ENCODE measurements at regions not wholly inside any gene's neighbourhood (a gene's known extent, or its start where the extent isn't known, plus 50 kb on each side); places are given as distances from the start of the nearest gene placed in this dataset.

- no peaks in the 10 kb centered on the region for H3K4me1 ChIP-seq (ENCODE audit: low read depth)
- no peaks in the 10 kb centered on the region for H3K9me3 ChIP-seq (ENCODE audit: low read depth)
- no peak overlapping the region for H3K27ac ChIP-seq
- no peak for DNase-seq (ENCODE audit: low read depth in 1 of 2, low spot score in 1 of 2)
- no peaks in the 10 kb centered on the region for H3K36me3 ChIP-seq
- no peak for TF ChIP-seq CTCF (IDR thresholded peaks at IDR 0.05; ENCODE audit: low read depth, low read length)
- no peaks in the 10 kb centered on the region for H3K27me3 ChIP-seq
- H3K4me3 ChIP-seq, result no peak overlapping the region
These were observed 54.2 kb upstream of the PAM start for GRCh38 chr5:102700916-102701315.

DNA sequence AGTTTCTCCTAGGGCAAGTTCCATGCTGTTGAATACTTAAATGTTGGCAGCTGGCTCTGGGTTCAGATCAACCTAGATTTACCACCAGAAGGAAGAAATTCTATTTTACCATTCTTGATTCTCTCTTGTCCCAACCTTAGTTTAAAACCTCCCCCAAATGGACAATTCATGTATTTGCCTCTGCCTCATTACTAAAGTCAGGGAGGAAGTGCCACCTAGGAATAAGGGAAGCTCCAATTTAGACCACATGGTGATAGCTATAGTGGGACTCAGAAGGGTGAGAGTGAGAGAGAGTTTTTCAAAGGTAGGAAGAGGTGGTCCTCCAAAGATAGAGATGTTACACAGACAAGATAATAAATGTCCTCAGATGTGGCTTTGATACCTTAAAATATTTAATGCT is 53.4 kb upstream of the PAM start:
- no peaks in the 10 kb centered on the region for H3K36me3 ChIP-seq
- H3K27ac ChIP-seq, result no peak overlapping the region
- no peaks in the 10 kb centered on the region for H3K9me3 ChIP-seq (ENCODE audit: low read depth)
- H3K4me1 ChIP-seq (ENCODE audit: low read depth), result no peaks in the 10 kb centered on the region
- no peak for DNase-seq (ENCODE audit: low read depth in 1 of 2, low spot score in 1 of 2)
- no peak overlapping the region for H3K4me3 ChIP-seq
- no peaks in the 10 kb centered on the region for H3K27me3 ChIP-seq
- TF ChIP-seq CTCF (IDR thresholded peaks at IDR 0.05; ENCODE audit: low read depth, low read length), result no peak

All from cardiac muscle cell (in vitro differentiated cells and primary cell).